HEK293 (cell line): ENCODE measurements at regions not wholly inside any gene's neighbourhood (a gene's known extent, or its start where the extent isn't known, plus 50 kb on each side); places are given as distances from the start of the nearest gene placed in this dataset.

Experiments
- CTCF ChIA-PET: fragments of 350-600 bp; formaldehyde crosslinking; extraction: SDS; loops from one replicate; lab custom pipeline; 2021; ENCODE audit warnings: antibody characterized with exemption; lab: Yijun Ruan, JAX
- POLR2A ChIA-PET: fragments of 300-600 bp; formaldehyde crosslinking; extraction: SDS; loops from one replicate; lab custom pipeline; 2020; ENCODE audit warnings: antibody characterized with exemption, inconsistent platforms; lab: Yijun Ruan, JAX
- H3K27ac ChIP-seq: fragments of 200-500 bp; sonication (Bioruptor generic); 2 replicates; pipeline ENCODE4 v1.5.1; 2014; ENCODE audit warnings: low read depth, low read length, control low read depth, inconsistent platforms; ENCODE audit errors: extremely low read depth
- H3K36me3 ChIP-seq, 2 experiments: fragments of 200-500 bp in 1 of 2; sonication (Bioruptor generic) in 1 of 2; 1 replicate in 1 of 2; 2 replicates in 1 of 2; pipeline ENCODE4 v1.5.1; 2014 to 2017; ENCODE audit warnings: inconsistent platforms in 2 of 2, low read length in 2 of 2; ENCODE audit not compliant: control insufficient read depth in 2 of 2, insufficient read depth in 1 of 2
- H3K4me1 ChIP-seq: fragments of 200-500 bp; sonication (Bioruptor generic); 2 replicates; pipeline ENCODE4 v1.5.1; 2014; ENCODE audit warnings: mild to moderate bottlenecking, low read length, inconsistent platforms; ENCODE audit not compliant: control insufficient read depth, insufficient read depth
- H3K4me3 ChIP-seq: 2 replicates; pipeline ENCODE4 v1.5.1; 2011; ENCODE audit warnings: low read depth, mild to moderate bottlenecking, control low read depth, low read length, moderate library complexity
- H3K9me3 ChIP-seq: fragments of 200-500 bp; sonication (Bioruptor generic); 2 replicates; pipeline ENCODE4 v1.5.1; 2014; ENCODE audit warnings: low read depth, low read length, inconsistent platforms; ENCODE audit not compliant: control insufficient read depth, insufficient read depth
- KLF8 ChIP-seq: fragments of 450-650 bp; formaldehyde crosslinking; IDR thresholded peaks from 2 replicates; pipeline ENCODE4 v1.5.1; 2016; ENCODE audit warnings: missing biosample characterization, missing genetic modification characterization
- PRDM4 ChIP-seq: fragments of 450-650 bp; formaldehyde crosslinking; IDR thresholded peaks from 2 replicates; pipeline ENCODE4 v1.5.1; 2017; ENCODE audit warnings: missing biosample characterization, missing genetic modification characterization
- SALL2 ChIP-seq: fragments of 450-650 bp; formaldehyde crosslinking; IDR thresholded peaks from 2 replicates; pipeline ENCODE4 v1.5.0; 2017; ENCODE audit warnings: missing biosample characterization, mild to moderate bottlenecking, missing genetic modification characterization, borderline replicate concordance
- SETDB1 ChIP-seq: IDR thresholded peaks from one replicate; pipeline ENCODE4 v1.6.1; 2017; ENCODE audit warnings: mild to moderate bottlenecking, low read length, moderate library complexity, mixed read lengths; ENCODE audit not compliant: insufficient read length
- ZBTB48 ChIP-seq: fragments of 450-650 bp; formaldehyde crosslinking; IDR thresholded peaks from 2 replicates; pipeline ENCODE4 v1.5.1; 2016; ENCODE audit warnings: missing biosample characterization, missing genetic modification characterization
- ZNF155 ChIP-seq: fragments of 450-650 bp; formaldehyde crosslinking; IDR thresholded peaks from 2 replicates; pipeline ENCODE4 v1.5.1; 2016; ENCODE audit warnings: missing biosample characterization, missing genetic modification characterization
- ZNF184 ChIP-seq: fragments of 450-650 bp; IDR thresholded peaks from 2 replicates; pipeline ENCODE4 v1.5.1; 2018; ENCODE audit warnings: missing biosample characterization, mild to moderate bottlenecking, missing genetic modification characterization
- ZNF19 ChIP-seq: fragments of 450-650 bp; formaldehyde crosslinking; IDR thresholded peaks from 2 replicates; pipeline ENCODE4; 2016; ENCODE audit warnings: missing biosample characterization, missing genetic modification characterization, low read depth
- ZNF26 ChIP-seq: fragments of 450-650 bp; formaldehyde crosslinking; IDR thresholded peaks from 2 replicates; pipeline ENCODE4 v1.5.1; 2016; ENCODE audit warnings: missing biosample characterization, missing genetic modification characterization
- ZNF280C ChIP-seq: fragments of 450-650 bp; formaldehyde crosslinking; IDR thresholded peaks from 2 replicates; pipeline ENCODE4 v1.5.1; 2016; ENCODE audit warnings: missing biosample characterization, missing genetic modification characterization
- ZNF324 ChIP-seq: fragments of 450-650 bp; formaldehyde crosslinking; IDR thresholded peaks from 2 replicates; pipeline ENCODE4 v1.5.1; 2016; ENCODE audit warnings: missing biosample characterization, missing genetic modification characterization
- ZNF404 ChIP-seq: fragments of 450-650 bp; formaldehyde crosslinking; IDR thresholded peaks from 2 replicates; pipeline ENCODE4 v1.5.1; 2017; ENCODE audit warnings: missing biosample characterization, missing genetic modification characterization
- ZNF48 ChIP-seq: fragments of 450-650 bp; formaldehyde crosslinking; IDR thresholded peaks from 2 replicates; pipeline ENCODE4 v1.5.1; 2016; ENCODE audit warnings: missing biosample characterization, missing genetic modification characterization
- ZNF518A ChIP-seq: fragments of 450-650 bp; formaldehyde crosslinking; conservative IDR thresholded peaks from 2 replicates; pipeline ENCODE4 v1.5.1; 2016; ENCODE audit warnings: low read depth, missing biosample characterization, missing genetic modification characterization
- ZNF529 ChIP-seq: fragments of 450-650 bp; formaldehyde crosslinking; IDR thresholded peaks from 2 replicates; pipeline ENCODE4 v1.5.1; 2017; ENCODE audit warnings: missing genetic modification characterization, missing biosample characterization; ENCODE audit not compliant: insufficient replicate concordance
- ZNF561 ChIP-seq: fragments of 450-650 bp; IDR thresholded peaks from 2 replicates; pipeline ENCODE4 v1.5.1; 2018; ENCODE audit warnings: missing biosample characterization, missing genetic modification characterization, borderline replicate concordance
- ZNF624 ChIP-seq: fragments of 450-650 bp; formaldehyde crosslinking; IDR thresholded peaks from 2 replicates; pipeline ENCODE4 v1.5.1; 2017; ENCODE audit warnings: missing biosample characterization, missing genetic modification characterization
- ZSCAN16 ChIP-seq: fragments of 450-650 bp; formaldehyde crosslinking; IDR thresholded peaks from 2 replicates; pipeline ENCODE4 v1.5.1; 2016; ENCODE audit warnings: missing biosample characterization, missing genetic modification characterization
- TF ChIP-seq, protein P1 (sequence below): fragments of 450-650 bp; formaldehyde crosslinking; IDR thresholded peaks from 2 replicates; pipeline ENCODE4 v1.5.1; 2016; ENCODE audit warnings: missing biosample characterization, missing genetic modification characterization, low read depth

DNA sequence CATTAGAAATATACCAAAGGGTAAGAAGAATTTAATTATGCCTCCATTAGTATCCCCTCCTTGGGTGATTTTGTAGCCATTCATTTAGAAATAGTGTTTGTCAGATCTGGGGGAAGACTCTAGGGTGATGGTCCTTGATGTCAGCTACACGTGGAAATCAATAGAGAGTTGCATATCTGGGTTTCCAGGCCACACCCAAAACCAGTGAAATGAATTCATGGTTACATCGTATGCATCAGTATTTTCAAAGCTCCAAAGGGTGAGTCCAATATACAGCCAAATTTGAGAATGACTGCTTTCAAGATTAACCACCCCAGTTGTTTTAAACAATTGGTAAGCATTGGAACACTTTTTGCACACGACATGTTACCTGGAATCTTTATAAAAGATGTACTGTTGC, 173.4 kb upstream of the SGCD start:
- H3K27ac ChIP-seq: no peak overlapping the region
- no peaks in the 10 kb centered on the region for H3K9me3 ChIP-seq
- POLR2A ChIA-PET: no interaction called here
- no peak for TF ChIP-seq ZSCAN16 (tag by site-specific recombination)
- no peak for TF ChIP-seq ZNF184 (tag by site-specific recombination)
- no peak for TF ChIP-seq ZNF404 (tag by site-specific recombination)
- CTCF ChIA-PET: no interaction called here
- no peaks in the 10 kb centered on the region for H3K4me1 ChIP-seq
- no peaks in the 10 kb centered on the region for H3K36me3 ChIP-seq
- no peak overlapping the region for H3K4me3 ChIP-seq

DNA sequence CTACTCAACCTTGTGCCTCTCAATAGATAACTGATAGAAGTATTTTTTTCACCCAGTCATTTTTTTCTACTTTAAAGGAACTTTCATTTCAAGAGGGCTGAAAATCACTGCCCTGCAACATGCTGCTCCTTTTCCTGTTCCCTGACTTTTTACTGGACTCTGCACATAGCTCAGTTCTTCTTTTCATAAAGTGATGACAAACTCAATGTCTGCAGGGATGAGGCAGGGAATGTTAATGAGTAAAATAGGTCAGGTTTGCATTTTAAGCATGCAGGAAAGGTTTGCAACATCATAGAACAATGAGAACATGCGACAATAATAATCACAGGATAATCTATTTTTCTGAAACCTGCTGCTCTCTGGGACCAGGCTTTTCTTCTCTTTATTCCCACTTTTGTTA, 172.2 kb upstream of the SGCD start:
- Histone ChIP-seq H3K9me3 (no peaks in the 10 kb centered on the region), H3K27ac (no peak overlapping the region), H3K4me1 (no peaks in the 10 kb centered on the region), H3K36me3 (no peaks in the 10 kb centered on the region), H3K4me3 (no peak overlapping the region)
- ChIA-PET POLR2A (no interaction called here), CTCF (interaction anchor here (0.7 kb wide), 1 partner anchor 257 kb away, joined by 4 read pairs; no protein-coding TSS in a partner anchor)
- TF ChIP-seq PRDM4 (tag by site-specific recombination) (no peak), ZNF19 (tag by site-specific recombination) (no peak), ZBTB48 (tag by site-specific recombination) (no peak), ZNF48 (no peak), SALL2 (tag by site-specific recombination) (no peak), ZNF529 (no peak), ZNF26 (tag by site-specific recombination) (no peak), ZNF561 (tag by site-specific recombination) (no peak)
- TF ChIP-seq, protein P1, sequence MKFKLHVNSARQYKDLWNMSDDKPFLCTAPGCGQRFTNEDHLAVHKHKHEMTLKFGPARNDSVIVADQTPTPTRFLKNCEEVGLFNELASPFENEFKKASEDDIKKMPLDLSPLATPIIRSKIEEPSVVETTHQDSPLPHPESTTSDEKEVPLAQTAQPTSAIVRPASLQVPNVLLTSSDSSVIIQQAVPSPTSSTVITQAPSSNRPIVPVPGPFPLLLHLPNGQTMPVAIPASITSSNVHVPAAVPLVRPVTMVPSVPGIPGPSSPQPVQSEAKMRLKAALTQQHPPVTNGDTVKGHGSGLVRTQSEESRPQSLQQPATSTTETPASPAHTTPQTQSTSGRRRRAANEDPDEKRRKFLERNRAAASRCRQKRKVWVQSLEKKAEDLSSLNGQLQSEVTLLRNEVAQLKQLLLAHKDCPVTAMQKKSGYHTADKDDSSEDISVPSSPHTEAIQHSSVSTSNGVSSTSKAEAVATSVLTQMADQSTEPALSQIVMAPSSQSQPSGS: no peak

GRCh38 chr5:156155598-156155997, 171.4 kb upstream of the SGCD start:
- CTCF ChIA-PET: interaction anchor here (0.7 kb wide), 1 partner anchor 256 kb away, joined by 4 read pairs; no protein-coding TSS in a partner anchor

DNA sequence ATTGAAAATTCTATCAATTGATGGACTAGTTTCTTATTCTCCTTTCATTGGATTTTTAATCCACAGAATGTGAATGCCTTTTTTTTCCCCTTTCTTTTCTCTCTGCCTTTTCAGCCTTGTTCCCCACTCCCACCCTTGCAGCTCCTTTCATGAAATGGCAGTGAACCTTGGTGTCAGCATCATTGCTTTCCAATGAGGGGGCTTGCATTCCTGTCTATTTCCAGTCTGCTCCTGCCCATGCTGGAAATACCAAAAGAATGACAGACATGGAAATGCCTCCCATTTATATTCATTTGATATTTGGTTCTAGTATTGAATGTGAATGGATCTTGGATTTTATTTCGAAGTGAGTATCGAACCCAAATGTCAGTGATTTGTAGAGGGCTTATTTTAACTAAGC, 162.7 kb upstream of the SGCD start:
- CTCF ChIA-PET: no interaction called here
- H3K27ac ChIP-seq: no peak overlapping the region
- H3K4me1 ChIP-seq: no peaks in the 10 kb centered on the region
- no peak overlapping the region for H3K4me3 ChIP-seq
- H3K36me3 ChIP-seq: no peaks in the 10 kb centered on the region
- POLR2A ChIA-PET: no interaction called here
- no peaks in the 10 kb centered on the region for H3K9me3 ChIP-seq
- no peak for TF ChIP-seq ZNF518A (tag by site-specific recombination)
- TF ChIP-seq SETDB1: no peak
- no peak for TF ChIP-seq ZNF280C (tag by site-specific recombination)

More at GRCh38 chr5:156155598-156155997, 171.4 kb upstream of the SGCD start:
- H3K4me3 ChIP-seq: no peak overlapping the region
- POLR2A ChIA-PET: no interaction called here
- no peak for TF ChIP-seq ZNF324 (tag by site-specific recombination)
- TF ChIP-seq ZNF155 (tag by site-specific recombination): no peak
- no peak for TF ChIP-seq KLF8
- no peak for TF ChIP-seq ZNF624
- TF ChIP-seq, all 188 proteins: peak for 0
- H3K27ac ChIP-seq: no peak overlapping the region
- no peaks in the 10 kb centered on the region for H3K36me3 ChIP-seq
- H3K9me3 ChIP-seq: no peaks in the 10 kb centered on the region
- H3K4me1 ChIP-seq: no peaks in the 10 kb centered on the region
